Endodermal cell (in vitro differentiated cells): ENCODE measurements at regions not wholly inside any gene's neighbourhood (a gene's known extent, or its start where the extent isn't known, plus 50 kb on each side); places are given as distances from the start of the nearest gene placed in this dataset.
A peak's percentile ranks its signal among the peaks of the same experiment; 100 is the strongest.

Experiments
- DNase-seq: peaks from one replicate; pipeline ENCODE4 v3.0.0-alpha.2; 2017
- H3K27ac ChIP-seq: 2 replicates; pipeline ENCODE4 v1.5.1; 2013; ENCODE audit warnings: mild to moderate bottlenecking, low read depth, low read length, moderate library complexity
- H3K27me3 ChIP-seq: 2 replicates; pipeline ENCODE4 v1.6.1; 2013; ENCODE audit warnings: mild to moderate bottlenecking, low read length, moderate library complexity; ENCODE audit not compliant: insufficient read depth, control insufficient read depth, poor library complexity, severe bottlenecking
- H3K36me3 ChIP-seq: 2 replicates; pipeline ENCODE4 v1.7.0; 2013; ENCODE audit warnings: mild to moderate bottlenecking, low read length, moderate library complexity; ENCODE audit not compliant: control insufficient read depth, insufficient read depth
- H3K4me1 ChIP-seq: one replicate; pipeline ENCODE4 v1.7.0; 2013; ENCODE audit warnings: low read length; ENCODE audit not compliant: control insufficient read depth, insufficient read depth
- H3K4me3 ChIP-seq: 2 replicates; pipeline ENCODE4 v1.5.1; 2013; ENCODE audit warnings: mild to moderate bottlenecking, low read length, moderate library complexity
- H3K9ac ChIP-seq: 2 replicates; pipeline ENCODE4 v1.6.1; 2013; ENCODE audit warnings: mild to moderate bottlenecking, low read length, moderate library complexity; ENCODE audit not compliant: poor library complexity, severe bottlenecking; ENCODE audit errors: extremely low read depth
- H3K9me3 ChIP-seq: 2 replicates; pipeline ENCODE4 v1.6.1; 2013; ENCODE audit warnings: mild to moderate bottlenecking, low read length, moderate library complexity; ENCODE audit not compliant: control insufficient read depth
- H3K27ac Mint-ChIP-seq: 2 replicates; pipeline ENCODE4 v1.8.0; 2020; ENCODE audit warnings: mixed read lengths
- H3K27me3 Mint-ChIP-seq: 2 replicates; pipeline ENCODE4 v1.8.0; 2021; ENCODE audit warnings: mild to moderate bottlenecking, mixed read lengths; ENCODE audit not compliant: insufficient read depth
- H3K36me3 Mint-ChIP-seq: 2 replicates; pipeline ENCODE4 v1.8.0; 2020; ENCODE audit warnings: low read depth, mixed read lengths
- H3K4me1 Mint-ChIP-seq: 2 replicates; pipeline ENCODE4 v1.8.0; 2020; ENCODE audit warnings: mixed read lengths
- H3K4me3 Mint-ChIP-seq: 2 replicates; pipeline ENCODE4 v1.8.0; 2020; ENCODE audit warnings: mild to moderate bottlenecking, moderate library complexity, mixed read lengths
- H3K9me3 Mint-ChIP-seq: 2 replicates; pipeline ENCODE4 v1.8.0; 2020; ENCODE audit warnings: mild to moderate bottlenecking, mixed read lengths
- CTCF ChIP-seq: fragments of 200-600 bp; sonication (generic); conservative IDR thresholded peaks from 2 replicates; pipeline ENCODE4 v1.5.0; 2021; ENCODE audit warnings: antibody characterized with exemption, mild to moderate bottlenecking
- WGBS, 2 experiments: methylation state at CpG; one replicate each; pipeline versions ENCODE4 v1.1.5 to v1.1.7; 2013; ENCODE audit warnings: missing lambda C conversion rate in 2 of 2, mixed read lengths in 1 of 2; ENCODE audit not compliant: insufficient coverage in 1 of 2, insufficient read length in 1 of 2; 5-methylcytosine and 5-hydroxymethylcytosine counted together

- peaks cover 10% of the 10 kb centered on the region for H3K9me3 Mint-ChIP-seq
- no peaks in the 10 kb centered on the region for H3K36me3 Mint-ChIP-seq
Measured at GRCh38 chr18:78619854-78620253, 359.8 kb upstream of the SALL3 start.

GRCh38 chr18:78620326-78620725, 359.3 kb upstream of the SALL3 start:
- Mint-ChIP-seq H3K4me1 (peaks cover 10% of the 10 kb centered on the region), H3K36me3 (no peaks in the 10 kb centered on the region), H3K4me3 (no peak overlapping the region), H3K9me3 (peaks cover 9% of the 10 kb centered on the region), H3K27me3 (peaks cover 4% of the 10 kb centered on the region), H3K27ac (no peak overlapping the region)
- H3K4me3 ChIP-seq, result no peak overlapping the region
- H3K27me3 ChIP-seq, result no peaks in the 10 kb centered on the region
- 94 to 96% methylated on average over 6 of the region's 6 CpGs for WGBS, 2 experiments
- no peaks in the 10 kb centered on the region for H3K9me3 ChIP-seq
- DNase-seq, result no peak
- no peaks in the 10 kb centered on the region for H3K36me3 ChIP-seq
- TF ChIP-seq CTCF, result no peak
- H3K9ac ChIP-seq, result no peak overlapping the region
- no peak overlapping the region for H3K27ac ChIP-seq
- H3K4me1 ChIP-seq, result no peaks in the 10 kb centered on the region

More at GRCh38 chr18:78619854-78620253, 359.8 kb upstream of the SALL3 start:
- H3K27ac Mint-ChIP-seq, result no peak overlapping the region
- no peaks in the 10 kb centered on the region for H3K27me3 ChIP-seq
- H3K36me3 ChIP-seq, result no peaks in the 10 kb centered on the region
- H3K9ac ChIP-seq, result no peak overlapping the region
- no peaks in the 10 kb centered on the region for H3K9me3 ChIP-seq
- peak; percentile 66 for DNase-seq
- no peak for TF ChIP-seq CTCF
- no peak overlapping the region for H3K4me3 Mint-ChIP-seq
- 78 to 82% methylated on average over 13 of the region's 13 CpGs for WGBS, 2 experiments
- no peaks in the 10 kb centered on the region for H3K4me1 ChIP-seq
- no peak overlapping the region for H3K27ac ChIP-seq
- peaks cover 4% of the 10 kb centered on the region for H3K27me3 Mint-ChIP-seq
- H3K4me3 ChIP-seq, result no peak overlapping the region
- H3K4me1 Mint-ChIP-seq, result peaks cover 8% of the 10 kb centered on the region

- Histone ChIP-seq H3K27me3 (no peaks in the 10 kb centered on the region), H3K36me3 (no peaks in the 10 kb centered on the region), H3K9ac (no peak overlapping the region), H3K4me3 (no peak overlapping the region), H3K27ac (no peak overlapping the region), H3K4me1 (no peaks in the 10 kb centered on the region), H3K9me3 (no peaks in the 10 kb centered on the region)
- Mint-ChIP-seq H3K4me1 (peaks cover 10% of the 10 kb centered on the region), H3K9me3 (peaks cover 9% of the 10 kb centered on the region), H3K27me3 (peaks cover 4% of the 10 kb centered on the region), H3K36me3 (no peaks in the 10 kb centered on the region), H3K27ac (no peak overlapping the region), H3K4me3 (no peak overlapping the region)
- 93 to 96% methylated on average over 7 to 9 of the region's 9 CpGs for WGBS, 2 experiments
- DNase-seq, result no peak
- TF ChIP-seq CTCF, result no peak
Measured at GRCh38 chr18:78621141-78621755, 358.4 kb upstream of the SALL3 start.
